ELR (cell line): ENCODE measurements at regions not wholly inside any gene's neighbourhood (a gene's known extent, or its start where the extent isn't known, plus 50 kb on each side); places are given as distances from the start of the nearest gene placed in this dataset.
A peak's percentile ranks its signal among the peaks of the same experiment; 100 is the strongest.

Experiments used
- DNase-seq: peaks from one replicate; pipeline ENCODE4 v3.0.0-alpha.2; 2015; ENCODE audit warnings: low read depth

- no peak for DNase-seq
These were observed 113.7 kb upstream of the BLID start for GRCh38 chr11:122229481-122230384.

GRCh38 chr11:122229078-122229477, 113.1 kb upstream of the BLID start:
- DNase-seq = no peak

- DNase-seq = peak; percentile 36
These were observed 110.9 kb upstream of the BLID start for GRCh38 chr11:122226810-122227379.

GRCh38 chr11:122224867-122225266, 108.9 kb upstream of the BLID start:
- DNase-seq = no peak

GRCh38 chr11:122220321-122220720, 104.3 kb upstream of the BLID start:
- no peak for DNase-seq

GRCh38 chr11:122219791-122220190, 103.8 kb upstream of the BLID start:
- no peak for DNase-seq

- peak; percentile 75 for DNase-seq
These were observed 99.4 kb upstream of the BLID start for GRCh38 chr11:122215244-122215992.

- no peak for DNase-seq
These were observed 98.6 kb upstream of the BLID start for GRCh38 chr11:122214567-122214966.

GRCh38 chr11:122214080-122214479, 98.1 kb upstream of the BLID start:
- no peak for DNase-seq

GRCh38 chr11:122213171-122213570, 97.2 kb upstream of the BLID start:
- DNase-seq = no peak

- no peak for DNase-seq
These were observed 94.5 kb upstream of the BLID start for GRCh38 chr11:122210367-122210997.

GRCh38 chr11:122209619-122210366, 93.8 kb upstream of the BLID start:
- peak; percentile 54 for DNase-seq

- DNase-seq = peak; percentile 39
These were observed 92.1 kb upstream of the BLID start for GRCh38 chr11:122207921-122208764.

- DNase-seq = no peak
These were observed 91.5 kb upstream of the BLID start for GRCh38 chr11:122207505-122207904.

- DNase-seq = no peak
These were observed 89.0 kb upstream of the BLID start for GRCh38 chr11:122205036-122205435.

- no peak for DNase-seq
These were observed 88.2 kb upstream of the BLID start for GRCh38 chr11:122204206-122204605.

GRCh38 chr11:122202951-122203456, 87.0 kb upstream of the BLID start:
- peak; percentile 82 for DNase-seq

GRCh38 chr11:122202161-122202950, 86.3 kb upstream of the BLID start:
- DNase-seq = peak; percentile 85

GRCh38 chr11:122201106-122201505, 85.1 kb upstream of the BLID start:
- DNase-seq = no peak

GRCh38 chr11:122199661-122200060, 83.6 kb upstream of the BLID start:
- no peak for DNase-seq
